GM13976 (cell line): ENCODE measurements at regions not wholly inside any gene's neighbourhood (a gene's known extent, or its start where the extent isn't known, plus 50 kb on each side); places are given as distances from the start of the nearest gene placed in this dataset.

Experiments used
- DNase-seq: peaks from one replicate; pipeline ENCODE4 v3.0.0; 2012; ENCODE audit warnings: low spot score
- CTCF ChIP-seq: IDR thresholded peaks from 2 replicates; pipeline ENCODE4 v1.5.1; 2012; ENCODE audit warnings: borderline replicate concordance, mild to moderate bottlenecking; ENCODE audit not compliant: insufficient read depth; ENCODE audit errors: extremely low read depth, missing control alignments, control extremely low read depth
- in situ Hi-C: fragments of 300-500 bp; cut with MboI; formaldehyde crosslinking; loops from one replicate; pipeline ENCODE4 v1.12.0; 2022; ENCODE audit warnings: low sequenced_read_pairs, mixed read lengths, inconsistent platforms; ENCODE audit not compliant: unreplicated experiment

- in situ Hi-C loops: no loop called here
- no peak for TF ChIP-seq CTCF
- no peak for DNase-seq
These were observed 114.7 kb downstream of the KCNF1 start for GRCh38 chr2:11026286-11026921.

- in situ Hi-C loops: no loop called here
- DNase-seq: no peak
- TF ChIP-seq CTCF: no peak
These were observed 115.5 kb downstream of the KCNF1 start for GRCh38 chr2:11027195-11027594.

- in situ Hi-C loops: no loop called here
- TF ChIP-seq CTCF: no peak
- DNase-seq: no peak
These were observed 116.7 kb downstream of the KCNF1 start for GRCh38 chr2:11028407-11028916.

GRCh38 chr2:11029136-11029535 is 117.4 kb downstream of the KCNF1 start:
- TF ChIP-seq CTCF: no peak
- DNase-seq: no peak
- in situ Hi-C loops: no loop called here

GRCh38 chr2:11030036-11030435 is 118.3 kb downstream of the KCNF1 start:
- TF ChIP-seq CTCF: no peak
- DNase-seq: no peak
- in situ Hi-C loops: no loop called here

GRCh38 chr2:11030909-11031308 is 119.2 kb downstream of the KCNF1 start:
- TF ChIP-seq CTCF: no peak
- DNase-seq: no peak
- in situ Hi-C loops: no loop called here
